Lung (tissue), 11 donors: ENCODE measurements at regions not wholly inside any gene's neighbourhood (a gene's known extent, or its start where the extent isn't known, plus 50 kb on each side); places are given as distances from the start of the nearest gene placed in this dataset.

Source experiments
- ATAC-seq: fragments of 200-7000 bp; cut with Tn5 transposase; one replicate; pipeline ENCODE4 v1.9.1; 2020; ENCODE audit warnings: moderate number of reproducible peaks; ENCODE audit not compliant: insufficient read depth, low FRiP score
- DNase-seq, 3 donors: peaks; one replicate each; pipeline ENCODE4 v3.0.0-alpha.2; 2013 to 2017
- H3K27ac ChIP-seq, 2 donors: one replicate each; pipeline ENCODE4 v1.5.1; 2013; ENCODE audit warnings: mild to moderate bottlenecking in 2 of 2, moderate library complexity in 2 of 2, control low read depth in 1 of 2, inconsistent platforms in 1 of 2, low read depth in 1 of 2, low read length in 1 of 2
- H3K27me3 ChIP-seq, 3 donors: one replicate each; pipeline ENCODE4 v1.5.1; 2013; ENCODE audit warnings: low read length in 2 of 3; ENCODE audit not compliant: control insufficient read depth in 3 of 3, insufficient read depth in 3 of 3
- H3K36me3 ChIP-seq, 4 donors: one replicate each; pipeline ENCODE4 v1.5.1; 2013; ENCODE audit warnings: low read length in 4 of 4, mild to moderate bottlenecking in 1 of 4, moderate library complexity in 1 of 4; ENCODE audit not compliant: control insufficient read depth in 4 of 4, insufficient read depth in 4 of 4
- H3K4me1 ChIP-seq, 5 donors: one replicate each; pipeline ENCODE4 v1.5.1; 2013; ENCODE audit warnings: low read length in 5 of 5, mild to moderate bottlenecking in 2 of 5, moderate library complexity in 1 of 5; ENCODE audit not compliant: control insufficient read depth in 5 of 5, insufficient read depth in 5 of 5
- H3K4me3 ChIP-seq: one replicate; pipeline ENCODE4 v1.5.1; 2013; ENCODE audit warnings: mild to moderate bottlenecking, control low read depth, moderate library complexity
- H3K9ac ChIP-seq, 2 donors: one replicate each; pipeline ENCODE4 v1.5.1; 2013; ENCODE audit warnings: low read length in 2 of 2, control low read depth in 1 of 2; ENCODE audit not compliant: insufficient read depth in 1 of 2
- H3K9me3 ChIP-seq, 4 donors: one replicate each; pipeline ENCODE4 v1.5.1; 2013; ENCODE audit warnings: low read length in 3 of 4, mild to moderate bottlenecking in 1 of 4, moderate library complexity in 1 of 4; ENCODE audit not compliant: control insufficient read depth in 4 of 4, insufficient read depth in 3 of 4
- CTCF ChIP-seq: IDR thresholded peaks from 2 replicates; pipeline ENCODE4 v1.5.1; 2012; ENCODE audit warnings: mild to moderate bottlenecking; ENCODE audit errors: control extremely low read depth, extremely low read depth
- WGBS, 2 donors: extraction: QIAGEN DNeasy Blood & Tissue Kit; methylation state at CpG; one replicate each; pipeline ENCODE4 v1.1.7; 2013; 5-methylcytosine and 5-hydroxymethylcytosine counted together
- donor health status: control.
- donor health status: control.
- donor health status: Bipolar disorder and iron deficiency.
- donor health status: healthy.
- donor health status: DM: yes; HTN: yes; CAD: no.

GRCh38 chr13:80973721-80974120 is 632.8 kb upstream of the SPRY2 start:
- Histone ChIP-seq H3K27me3 (no peaks in the 10 kb centered on the region), H3K9ac (no peak overlapping the region), H3K9me3 (no peaks in the 10 kb centered on the region), H3K36me3 (no peaks in the 10 kb centered on the region), H3K27ac (no peak overlapping the region), H3K4me3 (no peak overlapping the region), H3K4me1 (no peaks in the 10 kb centered on the region)
- no peak for DNase-seq
- TF ChIP-seq CTCF, result no peak
- ATAC-seq, result no peak
- 94 to 95% methylated on average over 2 of the region's 2 CpGs for WGBS, 2 donors

DNA sequence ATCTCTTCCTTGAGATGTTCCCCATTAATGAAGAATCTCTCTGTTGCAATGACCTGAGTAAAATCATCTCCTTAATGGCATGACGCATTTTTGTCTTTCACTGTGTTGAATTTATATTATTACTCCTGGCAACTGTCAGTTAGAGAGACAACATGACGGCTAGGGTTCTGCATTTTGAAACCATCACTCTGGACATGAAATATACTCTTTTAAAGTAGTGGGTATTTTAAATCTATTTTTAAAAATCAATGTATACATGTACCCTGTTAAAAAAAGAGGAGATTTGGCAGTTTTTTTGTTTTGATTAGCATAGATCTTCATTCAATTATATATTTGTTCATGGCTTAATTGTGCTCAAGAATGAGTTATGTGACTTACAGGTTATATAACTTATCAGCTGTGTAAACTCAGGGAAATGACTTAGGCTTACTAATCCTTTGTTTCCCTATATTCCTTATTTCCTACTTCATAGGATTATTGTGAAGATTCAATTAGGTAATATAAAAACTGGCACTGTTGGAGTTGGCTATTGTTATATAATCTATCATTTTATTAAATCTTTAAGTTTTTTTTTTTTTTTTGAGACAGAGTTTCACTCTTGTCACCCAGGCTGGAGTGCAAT is 632.0 kb upstream of the SPRY2 start:
- H3K4me3 ChIP-seq, result no peak overlapping the region
- WGBS, 2 donors, result 92 to 95% methylated on average over 2 of the region's 2 CpGs
- H3K36me3 ChIP-seq, result no peaks in the 10 kb centered on the region
- DNase-seq (no peak), ATAC-seq (no peak)
- no peak for TF ChIP-seq CTCF
- H3K27ac ChIP-seq, result no peak overlapping the region
- H3K9me3 ChIP-seq, result no peaks in the 10 kb centered on the region
- H3K9ac ChIP-seq, result no peak overlapping the region
- H3K27me3 ChIP-seq, result no peaks in the 10 kb centered on the region
- H3K4me1 ChIP-seq, result no peaks in the 10 kb centered on the region

- Histone ChIP-seq H3K9me3 (no peaks in the 10 kb centered on the region), H3K9ac (no peak overlapping the region), H3K36me3 (no peaks in the 10 kb centered on the region), H3K4me3 (no peak overlapping the region), H3K27me3 (no peaks in the 10 kb centered on the region), H3K27ac (no peak overlapping the region), H3K4me1 (no peaks in the 10 kb centered on the region)
- ATAC-seq, result no peak
- no peak for TF ChIP-seq CTCF
- no peak for DNase-seq
These were observed 624.2 kb upstream of the SPRY2 start for GRCh38 chr13:80965097-80965496.

GRCh38 chr13:80962855-80963254 is 621.9 kb upstream of the SPRY2 start:
- WGBS, 2 donors, result 77 to 82% methylated on average over 1 of the region's 1 CpG
- H3K9ac ChIP-seq, result no peak overlapping the region
- peak in 2 of 3 donors; percentile 15 to 17 for DNase-seq
- no peak overlapping the region for H3K4me3 ChIP-seq
- no peak for TF ChIP-seq CTCF
- H3K27ac ChIP-seq, result no peak overlapping the region
- H3K9me3 ChIP-seq, result no peaks in the 10 kb centered on the region
- no peaks in the 10 kb centered on the region for H3K4me1 ChIP-seq
- no peaks in the 10 kb centered on the region for H3K27me3 ChIP-seq
- no peak for ATAC-seq
- H3K36me3 ChIP-seq, result no peaks in the 10 kb centered on the region
